GM19455 (cell line): ENCODE measurements at regions not wholly inside any gene's neighbourhood (a gene's known extent, or its start where the extent isn't known, plus 50 kb on each side); places are given as distances from the start of the nearest gene placed in this dataset.
"Not testable (repeated sequence)": the region's sequence is repeated elsewhere in the genome, so short reads cannot be mapped to it uniquely, and the experiment has no call there.

Source experiments
- ATAC-seq: cut with Tn5 transposase; IDR thresholded peaks from one replicate; pipeline ENCODE4 v1.9.1; 2021; ENCODE audit not compliant: unreplicated experiment

DNA sequence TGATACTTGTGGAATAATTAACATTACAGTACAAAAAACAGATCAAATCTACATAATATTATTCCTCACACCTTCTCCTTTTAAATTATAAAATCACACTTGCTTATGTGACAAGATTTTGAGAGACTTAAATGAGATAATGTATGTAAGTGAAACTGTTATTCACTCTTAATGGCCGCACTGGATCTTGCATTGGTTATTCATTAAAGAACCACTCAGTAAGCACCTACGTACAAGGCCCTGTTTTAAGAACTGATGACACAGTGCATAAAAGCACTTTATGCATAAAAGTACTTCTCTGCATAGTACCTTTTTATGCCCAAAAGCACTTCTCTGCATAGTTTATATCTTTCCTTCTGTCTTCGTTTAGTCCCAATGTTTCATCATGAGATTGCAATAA lies 172.1 kb downstream of the GOLGA6L6 start:
- no peak for ATAC-seq

DNA sequence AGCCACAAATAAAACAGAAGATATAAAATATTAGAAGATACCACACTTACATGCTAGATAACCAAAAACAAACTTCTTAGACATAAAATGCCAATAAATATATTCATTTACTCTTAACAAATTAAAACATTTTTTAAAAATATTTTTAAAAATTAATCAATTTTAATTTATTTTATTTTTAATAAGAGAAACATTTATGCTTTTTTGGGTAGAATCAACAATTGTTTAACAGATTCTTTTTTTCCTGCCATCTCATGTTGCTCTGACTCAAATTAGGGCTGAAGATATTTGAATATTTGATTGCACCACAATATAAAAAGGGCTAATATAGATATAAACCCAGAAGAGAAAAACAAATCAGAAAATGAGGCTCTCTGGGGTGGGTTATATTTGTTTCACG lies 172.6 kb downstream of the GOLGA6L6 start:
- no peak for ATAC-seq

DNA sequence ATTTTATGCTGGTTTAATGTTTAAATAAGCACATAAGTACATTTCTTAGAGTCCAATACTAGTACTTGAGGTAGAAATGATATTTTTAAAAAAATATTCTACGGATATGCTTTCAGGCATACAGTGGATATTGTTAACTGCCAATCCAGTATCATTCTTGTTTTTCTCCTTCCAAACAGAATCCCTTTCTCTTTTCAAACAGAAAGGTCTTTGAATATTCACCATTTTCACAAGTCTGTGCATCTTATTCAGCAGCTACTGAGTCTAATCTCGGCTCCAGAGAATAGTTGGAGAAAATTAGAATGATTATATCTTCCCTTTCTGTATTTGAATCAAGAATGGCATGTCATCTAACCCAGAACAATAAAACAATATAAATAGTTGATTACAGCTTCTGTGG lies 174.5 kb downstream of the GOLGA6L6 start:
- ATAC-seq = no peak

DNA sequence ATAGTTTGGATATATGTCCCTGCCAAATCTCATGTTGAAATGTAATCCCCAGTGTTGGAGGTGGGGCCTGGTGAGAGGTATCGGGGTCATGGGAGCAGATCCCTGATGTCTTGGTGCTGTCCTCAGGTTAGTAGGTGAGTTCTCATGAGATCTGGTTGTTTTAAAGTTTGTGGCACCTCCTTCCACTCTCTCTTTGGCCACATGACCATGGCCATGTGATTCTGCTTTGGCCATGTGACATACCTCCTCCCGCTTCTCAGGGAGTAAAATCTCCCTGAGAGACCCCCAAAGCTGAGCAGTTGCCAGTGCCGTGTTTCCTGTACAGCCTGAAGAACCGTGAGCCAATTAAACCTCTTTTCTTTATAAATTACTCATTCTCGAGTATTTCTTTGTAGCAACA lies 178.0 kb downstream of the GOLGA6L6 start:
- ATAC-seq = not testable (repeated sequence)

DNA sequence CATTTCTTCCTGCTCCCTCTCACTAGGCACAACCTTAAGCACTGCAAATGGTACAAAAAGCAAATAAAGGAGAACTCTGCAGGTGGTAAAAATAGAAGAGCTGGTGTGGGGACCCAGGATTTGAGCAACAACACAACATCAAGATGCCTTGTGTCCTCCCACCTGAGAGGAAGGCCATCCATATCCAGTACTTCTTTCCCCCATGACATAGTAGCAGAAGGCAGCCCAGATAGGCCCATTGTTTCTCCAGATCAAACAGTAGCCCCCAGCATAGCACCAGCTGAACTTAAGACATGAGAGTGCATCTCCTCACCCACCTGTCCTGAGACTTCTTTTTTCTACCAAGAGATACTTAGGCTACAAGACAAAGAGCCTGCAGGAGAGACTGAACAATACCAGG lies 180.5 kb downstream of the GOLGA6L6 start:
- ATAC-seq = no peak

DNA sequence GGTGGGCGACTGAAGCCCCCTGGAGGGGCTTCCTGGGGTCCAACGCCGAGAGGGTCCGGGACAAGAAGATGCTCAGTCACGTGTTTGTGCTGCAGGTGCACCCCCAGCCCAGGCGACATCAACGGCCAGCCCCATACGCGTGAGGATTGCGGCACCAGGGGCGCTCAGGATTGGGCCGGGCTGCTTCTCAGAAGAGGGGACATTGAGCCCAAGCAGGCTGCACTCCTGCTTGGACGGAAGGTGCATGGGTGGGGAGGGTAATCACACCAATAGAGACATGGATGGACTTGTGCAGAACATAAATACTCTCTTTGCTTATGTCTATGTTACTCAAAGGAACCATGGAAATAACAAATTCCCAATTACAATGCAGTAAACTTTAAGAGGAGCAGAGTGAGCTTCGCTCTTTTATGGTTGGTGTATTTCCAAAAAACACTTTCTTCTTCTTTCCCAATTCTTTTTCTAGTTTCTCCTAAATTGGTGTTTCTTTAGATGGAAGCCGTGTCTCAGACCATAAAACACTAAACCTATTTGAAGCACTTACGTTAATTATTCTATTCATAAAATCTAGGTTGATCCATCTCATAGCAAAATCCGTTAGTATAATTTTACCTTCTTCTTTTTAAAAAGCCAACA lies 182.7 kb downstream of the GOLGA6L6 start:
- no peak for ATAC-seq

DNA sequence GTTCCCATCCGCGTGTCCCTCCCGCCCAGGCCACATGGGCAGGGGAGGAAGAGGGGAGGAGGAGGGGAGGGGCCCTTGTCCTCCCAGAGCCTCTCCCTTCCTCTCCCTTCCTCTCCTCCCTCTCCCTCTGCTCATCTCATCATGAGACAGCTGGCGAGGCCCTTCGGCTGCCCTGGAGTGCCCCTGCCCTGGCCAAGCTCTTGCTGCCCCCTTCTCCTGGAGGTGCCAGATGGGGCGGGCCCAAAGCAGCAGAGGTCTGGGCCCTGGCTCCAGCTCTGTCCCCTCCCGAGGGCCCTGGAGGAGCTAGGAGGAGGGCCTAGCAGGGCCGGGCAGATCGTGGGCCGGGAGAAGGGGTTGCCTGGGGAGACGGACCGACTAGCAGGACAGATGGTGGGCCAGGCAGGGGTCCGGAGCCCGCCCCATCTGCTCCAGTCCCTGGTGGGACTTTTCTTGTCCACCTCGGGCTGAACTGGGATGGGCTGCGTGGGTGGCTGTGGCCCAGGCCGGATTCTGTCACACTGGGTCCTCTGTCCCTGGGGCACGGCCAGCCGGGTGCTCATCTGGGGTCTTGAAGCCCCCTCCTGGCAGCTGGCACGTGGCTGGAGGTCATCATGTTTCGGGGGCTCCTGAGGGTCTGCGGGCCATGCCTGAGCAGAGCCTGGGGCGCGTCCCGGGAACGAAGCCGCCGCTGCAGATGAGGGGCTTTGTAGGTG lies 183.4 kb downstream of the GOLGA6L6 start:
- no peak for ATAC-seq

DNA sequence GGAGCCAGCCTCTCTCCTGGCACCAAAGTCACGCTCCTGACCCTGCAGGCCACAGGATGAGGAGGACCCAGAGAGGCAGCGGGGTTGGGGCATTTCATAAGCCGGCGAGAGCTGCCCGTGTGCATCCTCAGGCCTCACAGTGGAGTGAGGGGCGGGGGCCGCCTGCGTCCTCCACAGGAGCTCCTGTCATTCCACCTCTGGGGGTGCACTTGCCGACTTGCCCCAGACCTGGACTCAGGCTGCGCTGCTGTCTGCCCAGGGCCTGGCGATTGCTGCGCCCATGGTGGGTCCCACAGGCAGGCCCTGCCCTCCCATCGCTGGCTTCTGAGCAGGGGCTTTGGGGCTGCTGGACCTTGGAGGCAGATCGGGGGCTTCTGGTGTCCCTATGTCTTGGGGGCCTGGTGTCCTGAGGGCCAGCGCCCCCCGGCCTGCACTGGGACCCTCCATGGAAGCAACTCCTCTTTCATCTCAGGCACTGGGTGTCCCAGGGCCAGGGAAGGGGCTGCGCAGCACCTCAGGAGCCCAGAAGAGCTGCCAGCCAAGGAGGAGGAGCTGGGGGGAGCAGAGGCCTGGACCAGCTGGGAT lies 184.0 kb downstream of the GOLGA6L6 start:
- no peak for ATAC-seq

DNA sequence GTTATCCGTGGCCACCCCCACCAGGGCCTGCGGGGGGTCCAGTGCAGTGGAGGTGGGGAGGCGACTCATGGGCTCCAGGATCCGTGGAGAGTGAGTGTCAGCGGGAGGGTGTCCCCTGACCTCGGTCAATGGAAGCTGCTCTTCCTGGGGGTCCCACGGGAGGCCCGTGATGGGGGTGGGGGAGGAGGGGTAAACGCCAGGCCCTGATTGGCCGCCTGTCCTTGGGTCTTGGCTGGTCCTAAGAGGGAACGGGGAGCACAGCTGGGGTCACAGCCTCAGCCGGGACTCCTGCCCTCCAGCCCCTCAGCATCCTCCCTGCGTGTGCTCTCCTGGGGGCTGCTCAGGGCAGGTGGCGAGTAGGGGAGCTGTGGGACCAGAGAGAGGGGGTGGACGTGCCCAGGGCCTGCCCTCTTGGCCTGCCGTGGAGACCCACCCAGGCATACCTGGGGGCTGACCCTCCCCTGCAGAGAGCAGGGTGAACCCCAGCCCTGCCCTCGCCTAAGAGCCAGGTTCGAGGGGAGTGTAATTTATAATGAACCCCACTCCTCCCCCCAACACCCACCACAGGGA lies 184.6 kb downstream of the GOLGA6L6 start:
- no peak for ATAC-seq

DNA sequence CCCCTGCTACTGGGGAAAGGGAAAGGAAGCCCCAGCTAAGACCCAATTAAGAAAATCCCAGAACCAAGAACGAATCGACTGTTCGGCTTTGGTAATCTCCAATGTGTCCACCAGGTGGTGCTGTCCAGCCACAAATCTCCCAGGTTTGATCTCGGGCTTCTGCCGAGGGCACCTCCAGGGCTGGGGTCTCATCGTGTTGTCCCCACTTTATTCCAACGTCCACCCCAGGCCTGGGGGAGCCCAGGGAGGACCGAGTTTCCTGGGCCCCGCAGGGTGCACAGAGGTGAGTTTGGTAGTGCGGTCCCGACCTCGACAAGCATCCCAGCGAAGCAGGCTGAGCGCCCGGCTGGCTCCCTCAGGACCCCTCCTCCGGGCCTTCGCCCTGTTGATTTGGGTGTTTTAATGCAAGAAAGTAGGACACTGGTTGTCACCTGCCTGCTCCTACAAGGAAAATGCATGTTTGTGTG lies 185.1 kb downstream of the GOLGA6L6 start:
- peak; percentile 53 for ATAC-seq

DNA sequence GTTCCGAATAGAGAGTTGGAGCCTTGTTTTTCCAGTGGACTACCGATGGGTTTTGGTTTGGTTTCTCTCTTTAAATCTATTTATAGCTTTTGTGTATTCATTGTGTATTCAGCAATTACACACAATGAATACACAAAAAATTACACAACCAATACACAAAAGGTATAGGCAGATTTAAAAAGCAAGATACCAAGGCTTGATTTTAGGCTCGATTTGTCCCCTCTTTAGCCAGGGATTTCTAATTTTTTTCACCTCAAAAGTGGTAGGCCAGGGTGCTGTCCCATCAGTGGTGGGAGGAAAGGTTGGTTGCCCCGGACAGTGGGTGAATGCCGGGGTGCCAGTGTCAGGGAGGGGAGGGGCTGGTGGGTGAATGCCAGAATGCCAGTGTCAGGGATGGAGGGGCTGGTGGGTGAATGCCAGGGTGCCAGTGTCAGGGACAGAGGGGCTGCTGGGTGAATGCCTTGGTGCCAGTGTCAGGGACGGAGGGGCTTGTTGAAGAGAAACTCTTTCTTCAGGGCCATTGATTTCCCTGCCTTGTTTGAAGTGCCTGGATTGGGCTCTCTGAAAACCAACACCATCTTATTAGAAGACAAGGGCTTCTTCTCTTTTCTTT lies 186.2 kb downstream of the GOLGA6L6 start:
- no peak for ATAC-seq

DNA sequence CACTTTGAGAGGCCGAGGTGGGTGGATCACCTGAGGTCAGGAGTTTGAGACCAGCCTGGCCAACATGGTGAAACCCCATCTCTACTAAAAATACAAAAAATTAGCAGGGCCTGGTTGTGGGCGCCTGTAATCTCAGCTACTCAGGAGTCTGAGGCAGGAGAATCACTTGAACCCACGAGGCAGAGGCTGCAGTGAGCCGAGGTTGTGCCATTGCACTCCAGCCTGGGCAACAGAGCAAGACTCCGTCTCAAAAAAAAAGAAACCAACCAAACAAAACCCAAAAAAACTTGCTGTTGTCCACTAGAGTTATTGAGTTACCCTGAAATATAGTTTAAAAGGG lies 186.7 kb downstream of the GOLGA6L6 start:
- not testable (repeated sequence) for ATAC-seq

DNA sequence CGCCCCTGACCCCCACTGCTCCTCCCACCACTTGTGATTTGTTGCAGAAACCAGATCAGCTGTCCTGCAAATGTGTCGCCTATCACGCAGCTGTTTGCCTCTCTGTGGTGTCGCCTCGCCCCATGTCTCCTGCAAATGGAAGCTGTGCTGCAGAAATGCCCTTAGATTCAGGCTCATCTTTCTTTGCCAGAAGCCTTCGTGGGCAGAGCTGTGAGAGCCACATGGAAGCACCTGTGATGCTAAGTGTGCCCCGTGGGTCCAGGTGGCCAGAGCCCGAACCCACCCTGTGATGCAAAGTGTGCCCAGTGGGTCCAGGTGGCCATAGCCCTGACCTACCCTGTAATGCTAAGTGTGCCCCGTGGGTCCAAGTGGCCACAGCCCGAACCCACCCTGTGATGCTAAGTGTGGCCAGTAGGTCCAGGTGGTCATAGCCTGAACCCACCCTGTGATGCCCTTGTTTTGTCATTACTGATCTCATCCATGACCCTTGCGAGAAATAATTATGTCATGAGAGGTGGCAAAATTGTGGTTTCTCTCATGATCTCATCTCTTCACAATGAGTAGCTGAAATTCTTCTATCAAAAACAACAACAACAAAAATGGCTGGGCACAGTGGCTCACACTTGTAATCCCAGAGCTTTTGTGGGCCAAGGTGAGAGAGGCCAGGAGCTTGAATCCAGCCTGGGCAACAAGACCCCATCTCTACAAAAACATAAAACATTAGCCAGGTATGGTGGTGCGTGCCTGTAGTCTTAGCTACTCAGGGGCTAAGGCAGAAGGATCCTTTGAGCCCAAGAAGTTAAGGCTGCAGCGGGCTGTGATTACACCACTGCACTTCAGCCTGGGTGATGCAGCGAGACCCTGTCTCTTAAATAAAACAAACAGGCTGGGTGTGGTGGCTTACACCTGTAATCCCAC lies 187.4 kb downstream of the GOLGA6L6 start:
- ATAC-seq = no peak

DNA sequence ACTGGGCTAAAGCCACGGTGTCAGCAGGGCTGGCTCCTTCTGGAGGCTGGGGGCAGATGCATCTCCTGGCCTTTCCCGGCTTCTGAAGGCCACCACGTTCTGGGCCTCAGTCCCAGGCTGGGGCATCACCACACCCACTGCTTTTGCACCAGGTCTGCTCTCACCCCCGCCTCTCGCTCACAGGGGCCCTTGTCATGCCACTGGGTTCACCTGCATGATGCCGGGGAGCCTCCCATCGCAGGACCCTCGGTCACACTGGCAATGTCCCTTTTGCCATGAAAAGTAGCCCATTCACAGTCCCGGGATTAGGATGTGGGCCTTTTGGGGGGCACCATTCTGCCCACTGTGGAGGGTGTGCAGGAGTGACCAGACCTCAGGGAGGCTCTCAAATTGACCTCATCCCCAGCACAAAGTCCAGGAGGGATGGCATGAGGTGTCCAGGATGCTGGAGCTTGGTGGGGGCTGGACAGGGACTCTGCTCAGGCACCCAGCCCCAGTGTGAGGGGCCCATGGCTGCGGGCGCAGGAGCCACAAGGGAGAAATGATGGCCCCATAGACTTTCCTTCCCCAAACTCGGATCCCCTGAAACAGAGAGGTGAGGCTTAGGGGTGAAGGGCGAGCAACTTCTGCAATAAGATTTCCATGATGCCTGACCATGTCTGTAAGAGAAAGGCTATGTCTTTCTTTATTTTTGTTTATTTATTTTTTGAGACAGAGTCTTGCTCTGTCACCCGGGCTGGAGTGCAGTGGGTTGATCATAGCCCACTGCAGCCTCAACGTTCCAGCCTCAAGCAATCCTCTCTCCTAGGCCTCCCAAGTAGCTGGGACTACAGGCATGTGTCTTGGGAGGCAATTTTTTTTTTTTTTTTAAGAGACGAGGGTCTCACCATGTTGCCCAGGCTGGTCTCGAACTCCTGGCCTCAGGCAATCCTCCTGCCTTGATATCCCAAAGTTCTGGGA lies 189.1 kb downstream of the GOLGA6L6 start:
- ATAC-seq = no peak

DNA sequence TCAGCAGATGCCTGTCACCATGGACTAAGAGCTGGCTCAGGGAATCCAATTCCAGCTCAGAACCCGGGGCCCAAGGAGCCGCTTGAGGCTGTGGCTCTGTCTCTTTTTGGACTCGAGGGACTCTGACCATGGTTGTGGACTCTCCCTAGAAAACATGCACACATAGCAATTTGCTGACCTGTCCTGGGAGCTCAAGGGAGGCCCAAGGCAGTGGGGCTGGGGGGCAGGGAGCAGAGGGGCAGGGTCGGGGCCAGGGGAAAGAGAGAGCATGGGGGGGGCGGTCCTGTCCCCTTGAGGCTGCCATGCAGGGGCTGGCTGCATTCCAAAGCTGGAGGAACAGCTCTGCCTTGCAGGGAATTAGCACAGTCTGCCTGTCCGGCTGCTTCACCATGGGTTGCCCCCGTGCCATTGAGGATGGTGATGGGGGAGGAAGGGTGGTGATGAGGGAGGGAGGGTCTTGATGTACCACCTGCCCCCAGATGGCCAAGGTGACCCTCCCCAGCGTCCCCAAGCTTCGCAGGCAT lies 190.1 kb downstream of the GOLGA6L6 start:
- ATAC-seq = no peak

DNA sequence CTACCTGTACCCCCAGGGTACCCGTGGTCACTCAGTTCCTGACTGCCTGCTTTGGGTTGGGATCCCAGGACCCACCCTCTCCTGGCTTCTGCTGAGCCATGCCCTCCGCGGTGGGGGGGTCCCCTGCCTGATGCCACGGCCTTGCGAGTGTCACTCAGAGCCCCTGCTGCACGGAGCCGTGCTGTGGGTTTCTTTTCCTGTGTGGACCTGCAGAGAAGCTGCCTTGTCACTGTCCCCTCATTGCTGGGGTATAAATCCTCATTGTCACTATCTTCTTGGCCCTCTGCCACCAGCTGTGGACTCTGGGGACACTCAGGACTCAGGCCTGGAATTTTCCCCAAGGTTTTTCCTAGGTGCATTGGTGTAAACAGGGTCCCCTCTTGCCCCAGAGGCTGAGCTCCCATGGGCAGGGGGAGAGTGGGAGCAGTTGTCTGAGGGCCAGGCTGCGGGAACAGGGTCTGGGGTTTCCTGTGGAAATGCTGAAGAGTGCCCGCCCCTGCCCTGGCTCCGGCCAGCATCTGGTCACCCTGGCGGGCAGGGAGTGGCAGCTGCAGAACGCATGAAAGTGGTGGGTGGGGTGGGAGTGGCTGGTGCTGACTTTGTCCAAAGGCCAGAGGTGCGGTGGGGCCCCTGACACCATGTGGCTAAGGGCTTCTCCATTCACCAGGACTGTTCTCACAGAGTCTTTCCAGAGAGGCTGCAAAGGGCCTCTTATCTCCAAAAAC lies 191.7 kb downstream of the GOLGA6L6 start:
- ATAC-seq = no peak

DNA sequence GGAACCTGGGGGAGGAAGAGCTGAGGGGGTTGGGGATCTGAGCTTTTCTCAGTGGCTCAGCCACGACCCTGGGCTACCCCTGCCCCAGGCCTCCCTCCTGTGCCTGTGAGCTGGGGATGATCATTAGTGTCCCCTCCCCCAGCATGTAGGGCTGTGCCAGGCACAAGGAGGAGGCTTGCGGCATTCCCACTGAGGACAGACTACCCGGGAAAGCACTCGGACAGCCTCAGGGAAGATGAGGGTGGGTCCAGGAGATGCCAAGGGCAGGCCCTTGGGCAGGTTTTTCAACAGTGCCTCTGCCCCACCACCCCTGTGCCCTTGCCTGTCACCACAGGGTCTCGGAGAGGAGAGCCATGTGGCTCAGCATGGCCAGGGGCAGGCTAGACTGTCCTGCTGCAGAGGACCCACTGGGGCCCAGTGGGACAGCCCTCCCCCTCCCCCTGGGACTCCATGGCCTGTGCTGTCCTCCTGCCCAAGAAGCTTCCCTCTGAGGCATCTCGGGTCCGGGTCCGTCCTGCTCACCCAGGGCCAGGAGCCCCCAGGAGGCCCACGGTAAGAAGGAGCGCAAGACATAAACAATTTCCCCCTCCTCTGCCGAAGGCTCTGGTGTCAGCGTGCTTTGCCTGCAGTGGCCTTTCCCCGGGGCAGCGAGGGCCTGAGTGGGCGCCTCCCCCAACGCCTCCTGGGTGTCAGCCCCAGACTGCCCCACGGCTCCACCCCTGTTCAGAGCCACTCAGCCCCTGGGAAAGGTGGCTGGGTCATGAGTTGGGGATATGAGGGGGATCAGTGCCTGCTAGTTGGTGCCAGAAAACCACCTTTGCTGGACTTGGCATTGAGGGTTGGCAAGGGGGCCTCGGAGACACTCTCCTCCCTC lies 192.5 kb downstream of the GOLGA6L6 start:
- no peak for ATAC-seq
